ENCODE measurements at regions not wholly inside any gene's neighbourhood (a gene's known extent, or its start where the extent isn't known, plus 50 kb on each side); places are given as distances from the start of the nearest gene placed in this dataset.
"Not testable (repeated sequence)": the region's sequence is repeated elsewhere in the genome, so short reads cannot be mapped to it uniquely, and the experiment has no call there.

DNA sequence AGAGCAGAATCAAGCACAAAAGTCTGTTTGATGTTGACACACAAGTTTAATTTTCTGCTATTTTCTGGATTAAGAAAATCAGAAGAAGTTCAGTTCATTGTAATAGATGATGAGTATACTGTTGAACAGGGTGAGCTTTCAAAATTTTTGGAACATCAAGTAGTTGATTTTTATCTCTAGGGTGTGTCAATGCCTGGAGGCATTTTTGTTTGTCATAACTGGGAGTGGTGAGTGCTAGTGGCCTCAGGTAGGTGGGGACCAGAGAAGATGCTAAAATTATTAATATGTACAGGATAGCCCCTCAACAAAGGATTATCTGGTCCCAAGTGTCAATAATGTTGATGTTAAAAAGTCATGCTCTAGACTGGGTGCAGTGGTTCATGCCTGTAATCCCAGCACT lies 279.7 kb upstream of the GNPDA2 start:
- in situ Hi-C loops (cut with HindIII; ENCODE audit: low pct_unique_long_range_greater_than_20kb, low sequenced_read_pairs) = no loop called here
- no peak for DNase-seq (ENCODE audit: low read depth in 1 of 2, low spot score in 1 of 2)
- TF ChIP-seq JUND (IDR thresholded peaks at IDR 0.05; ENCODE audit: low read depth) = no peak

DNA sequence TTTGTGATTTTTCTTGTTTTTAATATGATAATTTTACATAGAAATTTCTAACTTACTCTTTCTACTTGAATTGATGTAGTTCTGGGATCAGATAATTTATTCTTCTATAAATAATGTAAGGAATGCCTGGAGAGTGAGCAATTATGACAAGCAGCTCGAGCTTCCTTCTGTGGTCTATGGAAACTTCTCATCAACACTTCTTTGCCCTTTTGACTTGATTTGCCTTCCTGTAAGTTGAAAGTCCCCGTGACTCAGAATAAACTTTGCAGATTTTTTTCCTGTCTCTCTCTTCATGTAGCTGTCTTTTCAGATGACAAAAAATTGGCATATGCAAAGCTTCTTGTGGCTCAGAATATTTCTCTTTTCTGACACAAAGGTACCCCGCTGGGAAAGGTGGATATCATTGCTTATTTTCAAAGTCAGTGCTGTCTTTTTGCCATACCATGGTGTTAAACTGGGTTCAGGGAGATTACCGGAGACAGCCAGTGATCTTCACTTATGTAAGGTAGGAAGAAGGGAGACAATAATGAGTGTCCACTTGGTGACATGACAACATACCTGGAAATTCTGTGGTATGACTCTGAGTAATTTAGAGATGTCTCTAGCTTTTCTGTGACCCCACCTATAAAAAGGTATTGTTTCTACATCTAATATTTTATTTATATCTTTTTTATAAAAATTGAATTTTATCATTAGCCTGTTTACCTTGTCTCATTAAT lies 278.6 kb upstream of the GNPDA2 start:
- TF ChIP-seq JUND (IDR thresholded peaks at IDR 0.05; ENCODE audit: low read depth) = no peak
- no peak for DNase-seq (ENCODE audit: low read depth in 1 of 2, low spot score in 1 of 2)
- in situ Hi-C loops (cut with HindIII; ENCODE audit: low pct_unique_long_range_greater_than_20kb, low sequenced_read_pairs) = no loop called here

DNA sequence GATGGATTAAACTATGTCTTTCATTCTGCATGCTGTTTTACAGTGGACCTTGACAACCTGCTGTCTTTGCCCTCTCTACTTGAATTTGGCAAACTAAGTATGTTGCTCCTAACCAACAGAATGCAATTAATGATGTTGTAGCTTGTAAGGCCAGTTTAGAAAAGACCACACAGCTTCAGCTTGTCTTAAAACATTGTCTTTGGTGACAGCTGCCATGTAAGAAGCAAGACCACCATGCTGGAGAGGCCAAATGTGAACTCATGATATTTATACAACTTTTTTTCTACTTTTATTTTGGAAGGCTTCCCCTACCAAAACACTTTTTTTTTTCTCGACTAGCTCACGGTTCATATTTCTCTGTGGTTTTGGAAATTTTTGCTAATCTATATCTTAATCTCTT lies 278.0 kb upstream of the GNPDA2 start:
- in situ Hi-C loops (cut with HindIII; ENCODE audit: low pct_unique_long_range_greater_than_20kb, low sequenced_read_pairs) = no loop called here
- DNase-seq (ENCODE audit: low read depth in 1 of 2, low spot score in 1 of 2) = no peak
- TF ChIP-seq JUND (IDR thresholded peaks at IDR 0.05; ENCODE audit: low read depth) = no peak

DNA sequence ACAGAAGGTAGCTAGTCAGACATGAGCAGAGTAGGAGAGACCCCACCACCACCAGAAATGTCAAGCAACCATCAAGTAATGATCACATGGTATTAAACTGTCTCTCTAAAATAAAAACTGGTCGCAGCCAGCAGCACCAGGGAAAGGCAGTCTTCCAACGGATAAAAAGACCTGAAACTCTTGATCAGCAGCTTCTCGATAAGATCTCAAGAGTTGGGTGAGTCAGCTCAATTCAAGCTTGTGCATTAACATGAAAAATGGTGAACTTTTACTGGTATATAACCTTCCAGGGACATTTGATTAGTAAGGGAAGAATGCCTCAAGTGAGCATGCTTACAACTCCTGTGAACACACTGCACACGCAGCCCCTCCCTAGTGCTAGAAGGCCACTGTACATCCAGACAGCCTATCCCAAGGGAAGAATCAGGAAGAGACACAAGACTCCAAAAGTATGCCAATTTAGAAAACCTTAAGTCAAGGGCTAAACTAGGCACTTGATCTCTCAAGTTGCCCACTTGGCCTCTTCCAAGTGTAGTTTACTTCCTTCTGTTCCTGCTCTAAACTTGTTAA lies 270.0 kb upstream of the GNPDA2 start:
- in situ Hi-C loops (cut with HindIII; ENCODE audit: low pct_unique_long_range_greater_than_20kb, low sequenced_read_pairs) = no loop called here
- no peak for TF ChIP-seq JUND (IDR thresholded peaks at IDR 0.05; ENCODE audit: low read depth)
- DNase-seq (ENCODE audit: low read depth in 1 of 2, low spot score in 1 of 2) = peak in 1 of 2 experiments; percentile 71

DNA sequence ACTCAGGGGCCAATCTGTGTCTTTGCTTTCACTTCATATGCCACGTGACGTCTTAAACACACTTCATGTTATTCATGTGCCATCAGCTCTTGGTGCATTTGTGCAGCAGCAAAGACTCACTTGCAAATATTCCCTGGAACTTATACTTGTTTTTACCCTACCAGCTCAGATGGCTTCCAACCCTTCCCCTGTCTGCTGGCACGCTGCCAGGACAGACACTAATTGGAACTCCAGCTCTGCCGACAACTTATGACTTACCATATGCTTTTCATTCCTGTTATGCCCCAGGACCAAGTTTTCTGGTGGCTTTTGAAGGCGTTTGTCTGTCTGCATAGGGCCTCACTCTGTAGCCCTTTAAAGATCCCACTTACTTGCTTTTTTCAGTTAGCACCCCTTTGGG lies 261.7 kb upstream of the GNPDA2 start:
- no peak for DNase-seq (ENCODE audit: low read depth in 1 of 2, low spot score in 1 of 2)
- TF ChIP-seq JUND (IDR thresholded peaks at IDR 0.05; ENCODE audit: low read depth) = no peak
- in situ Hi-C loops (cut with HindIII; ENCODE audit: low pct_unique_long_range_greater_than_20kb, low sequenced_read_pairs) = no loop called here

DNA sequence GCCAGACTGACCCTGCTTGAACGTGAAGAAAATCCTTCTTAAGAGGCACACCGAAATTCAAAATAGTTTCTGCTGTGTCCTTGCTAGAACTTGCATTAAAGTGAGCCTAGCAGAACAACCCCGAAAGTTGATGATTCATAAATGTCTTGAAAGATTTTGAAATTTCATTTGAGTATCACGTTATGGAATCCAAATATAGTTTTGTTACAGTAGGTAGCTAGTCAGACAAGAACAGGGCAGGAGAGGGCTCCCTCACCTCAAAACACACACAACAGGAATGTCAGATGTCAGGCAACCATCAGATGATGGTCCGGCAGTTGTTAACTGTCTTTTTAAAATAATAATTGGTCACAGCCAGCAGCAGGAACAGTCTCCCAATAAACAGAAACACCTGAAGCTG lies 259.6 kb upstream of the GNPDA2 start:
- no peak for TF ChIP-seq JUND (IDR thresholded peaks at IDR 0.05; ENCODE audit: low read depth)
- DNase-seq (ENCODE audit: low read depth in 1 of 2, low spot score in 1 of 2) = no peak
- in situ Hi-C loops (cut with HindIII; ENCODE audit: low pct_unique_long_range_greater_than_20kb, low sequenced_read_pairs) = no loop called here

DNA sequence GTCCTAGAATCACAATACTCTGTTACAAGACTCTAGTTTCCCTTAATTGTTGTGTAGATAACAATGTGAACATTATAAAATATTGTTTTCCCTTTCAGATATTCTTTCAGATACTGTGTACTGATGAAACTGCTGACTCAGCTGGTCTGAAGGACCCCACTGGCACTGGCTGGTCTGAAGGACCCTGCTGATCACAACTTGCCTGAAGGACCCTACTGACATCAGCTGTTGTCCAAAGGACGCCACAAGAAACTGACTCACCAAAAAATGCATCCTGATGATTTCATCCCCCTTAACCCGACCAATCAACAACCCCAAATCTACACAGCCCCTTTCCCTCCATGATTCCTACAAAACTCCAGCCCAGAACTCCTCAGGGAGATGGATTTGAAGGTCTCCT lies 258.8 kb upstream of the GNPDA2 start:
- no peak for DNase-seq (ENCODE audit: low read depth in 1 of 2, low spot score in 1 of 2)
- in situ Hi-C loops (cut with HindIII; ENCODE audit: low pct_unique_long_range_greater_than_20kb, low sequenced_read_pairs) = no loop called here
- TF ChIP-seq JUND (IDR thresholded peaks at IDR 0.05; ENCODE audit: low read depth) = no peak

DNA sequence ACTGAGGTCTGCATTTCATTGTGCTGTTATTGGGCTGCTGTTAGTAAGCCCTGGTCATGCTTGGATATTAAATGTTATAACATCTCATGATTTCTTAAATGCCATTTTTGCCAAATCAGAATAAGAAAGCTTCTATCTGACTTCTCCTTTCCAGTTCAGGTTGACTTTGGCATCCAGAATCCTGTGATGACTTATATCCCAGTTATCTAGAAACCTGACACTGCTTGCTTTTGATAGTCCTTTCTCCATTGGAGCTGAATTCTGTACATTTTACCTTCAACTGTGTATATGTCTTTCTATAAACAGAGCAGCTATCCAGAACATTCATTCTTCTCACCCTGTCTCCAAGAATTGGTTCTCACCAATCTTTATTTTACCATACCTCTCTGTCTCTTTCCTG lies 257.7 kb upstream of the GNPDA2 start:
- in situ Hi-C loops (cut with HindIII; ENCODE audit: low pct_unique_long_range_greater_than_20kb, low sequenced_read_pairs) = no loop called here
- no peak for TF ChIP-seq JUND (IDR thresholded peaks at IDR 0.05; ENCODE audit: low read depth)
- DNase-seq (ENCODE audit: low read depth in 1 of 2, low spot score in 1 of 2) = no peak

DNA sequence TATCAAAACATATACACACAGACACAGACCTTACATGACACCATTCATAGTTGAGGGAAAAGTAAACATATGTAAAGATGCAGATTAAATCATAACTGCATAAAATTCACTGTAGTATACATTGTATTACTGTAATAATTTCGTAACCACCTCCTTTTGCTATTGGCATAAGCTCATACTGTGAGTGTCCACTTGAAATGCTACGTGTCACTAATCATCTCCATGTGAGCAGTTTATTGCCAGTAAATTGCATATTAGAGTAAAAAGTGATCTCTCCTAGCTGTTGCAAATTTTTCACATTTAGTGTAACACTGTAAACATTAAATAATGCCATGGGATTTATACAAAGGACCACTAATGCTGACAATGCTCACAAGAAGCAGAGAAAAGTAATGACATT lies 256.7 kb upstream of the GNPDA2 start:
- in situ Hi-C loops (cut with HindIII; ENCODE audit: low pct_unique_long_range_greater_than_20kb, low sequenced_read_pairs) = no loop called here
- TF ChIP-seq JUND (IDR thresholded peaks at IDR 0.05; ENCODE audit: low read depth) = no peak

DNA sequence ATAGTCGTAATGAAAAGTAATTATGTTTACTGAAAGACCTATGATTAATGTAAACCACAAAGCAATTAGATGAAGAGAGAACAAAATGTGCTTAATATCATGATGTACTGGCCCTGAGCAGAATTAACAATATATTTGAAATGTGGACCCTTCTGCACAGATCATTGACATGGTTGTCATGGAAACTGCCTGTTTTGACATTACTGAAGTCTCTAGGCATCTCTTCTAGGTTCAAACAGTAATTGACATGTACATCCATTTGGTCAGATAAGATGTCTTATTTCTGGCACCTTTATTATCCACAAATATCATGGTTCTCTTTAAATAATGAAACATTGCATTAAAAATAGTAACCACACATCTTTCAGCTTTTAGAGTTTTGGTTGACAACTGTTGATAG lies 251.7 kb upstream of the GNPDA2 start:
- no peak for DNase-seq (ENCODE audit: low read depth in 1 of 2, low spot score in 1 of 2)
- no peak for TF ChIP-seq JUND (IDR thresholded peaks at IDR 0.05; ENCODE audit: low read depth)
- in situ Hi-C loops (cut with HindIII; ENCODE audit: low pct_unique_long_range_greater_than_20kb, low sequenced_read_pairs) = no loop called here

More for the DNA sequence above, 256.7 kb upstream of the GNPDA2 start:
- no peak for DNase-seq (ENCODE audit: low read depth in 1 of 2, low spot score in 1 of 2)

DNA sequence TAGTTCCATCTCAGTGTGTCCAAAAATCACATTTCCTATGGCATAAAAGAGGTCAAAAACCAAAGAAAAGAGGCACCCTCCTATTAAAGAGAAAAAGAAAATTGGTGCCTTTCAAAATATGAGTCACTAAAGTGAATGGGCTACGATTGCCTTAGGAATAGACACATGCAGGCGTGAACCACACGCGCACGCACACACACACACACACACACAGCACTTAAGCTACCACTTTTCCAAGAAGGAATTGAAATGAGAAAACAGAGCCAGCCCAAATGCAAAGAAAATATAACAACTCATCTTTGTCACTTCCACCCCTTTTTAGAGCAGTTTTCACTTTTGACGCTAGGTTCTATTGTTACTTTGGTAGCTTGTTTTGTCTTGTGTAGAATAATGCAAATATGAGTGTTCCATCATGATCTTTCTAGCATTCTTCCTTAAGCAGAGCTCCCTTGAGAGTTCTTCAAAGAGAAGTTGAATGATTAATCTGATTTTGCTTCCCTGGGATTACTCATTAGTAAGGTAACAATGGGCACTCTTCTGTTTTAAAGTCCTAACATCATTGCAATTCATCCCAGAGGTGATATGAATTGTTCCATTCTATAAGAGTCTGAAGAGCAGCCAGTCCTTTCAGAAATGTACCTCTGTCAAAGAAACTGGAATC lies 239.2 kb upstream of the GNPDA2 start:
- in situ Hi-C loops (cut with HindIII; ENCODE audit: low pct_unique_long_range_greater_than_20kb, low sequenced_read_pairs) = no loop called here

DNA sequence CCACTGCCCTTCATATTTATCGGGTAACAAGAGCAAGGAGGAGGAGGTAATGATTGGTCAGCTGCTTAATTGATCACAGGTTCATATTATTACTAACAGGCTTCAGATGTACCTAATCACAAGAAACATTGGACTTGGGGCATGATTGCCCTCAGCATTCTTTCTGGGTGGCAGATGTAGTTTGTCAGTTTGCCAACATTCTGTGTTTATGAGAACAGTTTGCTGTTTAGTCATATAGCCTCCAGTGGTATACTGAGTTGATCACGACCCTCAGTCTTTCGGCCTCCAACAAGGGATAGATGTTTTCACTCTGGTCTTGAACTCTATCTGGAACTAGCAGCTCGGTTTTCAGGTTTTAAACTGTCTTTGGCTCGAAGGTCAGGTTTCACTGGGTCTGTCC lies 237.7 kb upstream of the GNPDA2 start:
- in situ Hi-C loops (cut with HindIII; ENCODE audit: low pct_unique_long_range_greater_than_20kb, low sequenced_read_pairs); DNase-seq (ENCODE audit: low read depth in 1 of 2, low spot score in 1 of 2): not testable (repeated sequence)

More for the DNA sequence above, 239.2 kb upstream of the GNPDA2 start:
- TF ChIP-seq JUND (IDR thresholded peaks at IDR 0.05; ENCODE audit: low read depth) = no peak
- no peak for DNase-seq (ENCODE audit: low read depth in 1 of 2, low spot score in 1 of 2)

DNA sequence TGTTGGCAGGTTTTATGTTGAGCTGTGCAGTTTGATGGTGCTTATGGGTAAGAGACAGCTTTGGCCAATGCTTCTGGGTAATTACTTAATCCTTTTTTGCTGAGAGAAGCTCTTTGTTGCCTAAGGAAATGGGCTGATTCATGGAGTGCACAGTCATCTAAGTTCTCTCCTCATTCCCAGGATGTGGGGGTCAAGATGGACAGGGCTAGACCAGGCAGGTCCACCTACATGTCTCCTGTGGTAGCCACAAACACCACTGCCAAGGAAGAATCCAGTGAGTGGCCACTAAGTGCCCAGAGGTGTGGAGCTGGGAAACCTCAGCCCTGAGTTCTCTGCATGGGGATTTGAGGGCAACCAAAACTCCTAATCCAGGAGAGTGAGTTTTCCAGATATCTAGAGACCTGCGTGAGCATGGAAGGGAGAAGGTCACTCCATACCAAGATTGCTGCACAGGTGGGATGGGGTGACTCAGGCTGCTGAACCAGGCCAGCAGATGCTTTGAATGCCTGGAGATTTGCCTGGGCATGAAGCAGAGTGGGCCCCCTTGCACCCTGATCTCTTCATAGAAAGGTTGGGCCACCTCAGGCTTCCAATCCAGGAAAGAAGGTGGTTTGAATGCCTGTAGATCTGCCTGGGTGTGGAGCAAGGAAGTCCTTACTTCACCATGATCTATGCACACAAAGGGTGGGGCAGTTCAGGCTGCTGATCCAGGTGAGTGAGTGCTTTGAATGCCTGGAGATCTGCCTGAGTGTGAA lies 234.8 kb upstream of the GNPDA2 start:
- in situ Hi-C loops (cut with HindIII; ENCODE audit: low pct_unique_long_range_greater_than_20kb, low sequenced_read_pairs) = no loop called here
- no peak for TF ChIP-seq JUND (IDR thresholded peaks at IDR 0.05; ENCODE audit: low read depth)
- no peak for DNase-seq (ENCODE audit: low read depth in 1 of 2, low spot score in 1 of 2)
